NCI-H69 (cell line): ENCODE measurements at regions not wholly inside any gene's neighbourhood (a gene's known extent, or its start where the extent isn't known, plus 50 kb on each side); places are given as distances from the start of the nearest gene placed in this dataset.
A peak's percentile ranks its signal among the peaks of the same experiment; 100 is the strongest.
"Not testable (repeated sequence)": the region's sequence is repeated elsewhere in the genome, so short reads cannot be mapped to it uniquely, and the experiment has no call there.

ENCODE experiments used
- DNase-seq: peaks from one replicate; lab custom pipeline; 2025; lab: John Stamatoyannopoulos, UW

DNA sequence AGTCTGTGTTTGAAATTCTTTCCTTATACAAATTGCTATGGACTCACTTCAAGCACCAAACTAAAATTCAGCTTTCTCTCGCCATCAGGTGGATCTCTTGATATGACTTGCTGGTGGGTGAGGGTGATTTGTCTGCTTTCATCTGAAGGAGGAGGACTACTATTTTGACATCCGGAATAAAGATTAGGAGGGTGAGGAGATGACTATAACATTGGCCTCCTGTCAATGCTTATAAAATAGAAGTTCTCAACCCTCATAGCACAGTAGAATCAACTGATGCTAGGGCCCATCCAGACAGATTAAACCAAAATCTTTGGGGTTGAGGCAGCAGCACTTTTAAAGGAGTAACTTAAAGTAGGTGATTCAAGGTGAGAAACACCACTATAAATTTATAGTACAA, 120.4 kb upstream of the DNAJC10 start:
- no peak for DNase-seq

DNA sequence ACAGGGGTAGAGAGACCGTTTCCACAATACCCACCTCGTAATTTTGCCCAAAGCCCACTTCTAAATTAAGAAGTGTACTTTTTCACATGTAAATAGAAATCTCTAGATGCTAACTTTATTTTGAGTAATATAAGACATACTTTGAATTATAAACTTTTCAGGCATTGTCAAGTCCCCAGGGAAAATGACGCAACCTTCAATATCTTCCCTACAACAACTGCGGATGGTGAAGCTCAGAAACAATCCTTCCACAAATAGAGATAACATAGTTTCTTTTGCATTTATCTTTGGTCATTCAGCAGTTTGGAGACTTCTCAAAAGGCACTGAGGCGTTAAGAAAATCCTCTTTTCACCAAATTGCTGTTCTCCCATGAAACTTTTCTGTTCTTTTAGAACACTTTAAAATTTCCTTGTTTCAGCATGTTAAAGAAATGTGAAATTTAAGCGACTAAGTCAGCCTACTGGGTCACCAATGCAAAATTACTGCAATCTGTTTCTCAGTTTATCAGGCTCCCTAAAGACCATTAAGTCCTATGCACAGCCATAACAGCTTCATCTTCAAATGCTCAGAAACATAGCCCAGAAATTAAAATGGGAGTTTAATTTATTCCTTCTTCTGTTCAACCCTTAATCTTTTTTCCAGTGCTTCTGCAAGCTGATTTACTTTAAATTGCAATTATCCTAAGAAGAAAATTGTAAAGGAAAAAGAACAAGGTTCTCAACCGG, 118.3 kb upstream of the DNAJC10 start:
- no peak for DNase-seq

DNA sequence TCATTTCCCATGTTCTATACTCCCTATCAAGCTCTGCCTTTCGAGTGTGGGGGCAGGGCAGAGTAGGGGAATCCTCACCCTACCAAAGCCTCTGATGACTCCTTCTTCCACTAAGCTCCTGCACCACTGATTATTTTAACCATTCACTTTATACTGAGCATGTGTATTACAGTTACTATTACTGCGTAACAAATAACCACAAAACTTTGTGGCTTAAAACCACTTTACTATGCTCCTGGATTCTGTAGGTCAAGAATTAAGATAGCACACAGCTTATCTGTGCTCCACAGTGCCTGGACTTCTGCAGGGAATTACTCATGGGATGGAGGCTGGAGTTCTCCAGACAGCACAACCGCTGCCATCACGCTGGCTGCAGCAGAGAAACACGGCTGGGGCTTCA, 117.4 kb upstream of the DNAJC10 start:
- no peak for DNase-seq

DNA sequence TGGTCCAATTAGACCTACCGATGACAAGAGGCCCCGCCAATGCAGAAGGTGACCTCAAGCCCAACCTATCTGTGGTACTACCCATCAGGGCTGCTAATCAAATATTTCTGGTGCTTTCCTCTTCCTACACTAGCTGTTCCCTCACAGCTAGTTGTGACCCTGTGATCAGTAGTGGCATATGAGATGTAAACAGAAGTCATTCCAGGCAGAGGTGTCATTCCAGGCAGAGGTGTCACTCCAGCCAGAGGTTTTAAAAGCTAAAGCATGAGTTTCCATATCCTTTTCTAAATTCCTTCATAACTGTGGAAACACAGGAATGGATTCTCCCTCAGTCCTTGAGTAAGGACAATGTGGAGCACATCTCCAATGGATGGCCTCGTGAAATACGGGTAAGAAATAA, 110.9 kb upstream of the DNAJC10 start:
- no peak for DNase-seq

DNA sequence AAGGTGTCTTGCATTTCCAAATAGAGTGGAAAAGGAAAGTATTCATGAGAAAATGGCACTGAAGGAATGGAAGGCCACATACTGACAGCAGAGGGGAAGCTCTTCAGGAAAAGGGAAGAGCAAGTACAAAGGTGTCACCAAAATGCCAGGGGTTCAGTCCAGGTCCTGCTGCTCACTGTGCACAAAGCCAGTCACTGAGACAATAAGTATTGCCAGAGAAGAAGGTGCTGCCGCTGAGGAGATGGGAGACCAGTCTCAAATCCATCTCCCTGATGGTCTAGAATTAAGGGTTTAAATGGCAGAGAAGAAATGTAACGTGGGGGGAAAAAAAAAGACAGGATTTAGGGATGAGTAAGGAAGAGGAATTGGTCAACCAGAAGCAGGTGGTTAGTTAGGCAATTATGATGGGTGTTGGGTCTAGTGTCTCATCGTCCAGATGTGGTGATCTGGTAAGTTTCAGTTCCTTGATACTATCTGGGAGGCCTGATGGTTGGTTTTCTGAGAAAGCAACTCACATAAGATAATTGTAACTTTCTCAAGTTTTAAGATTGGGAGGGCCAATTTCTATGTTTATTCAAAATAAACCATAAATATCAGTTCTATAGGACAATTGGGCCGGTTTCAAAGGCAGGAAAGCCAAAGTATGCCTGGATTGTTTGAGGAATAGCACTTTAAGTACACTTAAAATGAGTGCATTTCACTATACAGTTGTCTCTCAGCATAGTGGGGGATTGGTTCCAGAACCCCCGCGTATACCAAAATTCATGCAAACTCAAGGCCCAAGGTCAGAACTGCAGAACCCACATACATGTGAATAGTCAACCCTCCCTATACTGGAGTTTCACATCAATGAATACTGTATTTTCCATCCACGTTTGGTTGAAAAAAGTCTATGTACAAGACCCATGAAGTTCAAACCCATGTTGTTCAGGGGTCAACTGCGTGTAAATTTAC, 109.1 kb upstream of the DNAJC10 start:
- no peak for DNase-seq

DNA sequence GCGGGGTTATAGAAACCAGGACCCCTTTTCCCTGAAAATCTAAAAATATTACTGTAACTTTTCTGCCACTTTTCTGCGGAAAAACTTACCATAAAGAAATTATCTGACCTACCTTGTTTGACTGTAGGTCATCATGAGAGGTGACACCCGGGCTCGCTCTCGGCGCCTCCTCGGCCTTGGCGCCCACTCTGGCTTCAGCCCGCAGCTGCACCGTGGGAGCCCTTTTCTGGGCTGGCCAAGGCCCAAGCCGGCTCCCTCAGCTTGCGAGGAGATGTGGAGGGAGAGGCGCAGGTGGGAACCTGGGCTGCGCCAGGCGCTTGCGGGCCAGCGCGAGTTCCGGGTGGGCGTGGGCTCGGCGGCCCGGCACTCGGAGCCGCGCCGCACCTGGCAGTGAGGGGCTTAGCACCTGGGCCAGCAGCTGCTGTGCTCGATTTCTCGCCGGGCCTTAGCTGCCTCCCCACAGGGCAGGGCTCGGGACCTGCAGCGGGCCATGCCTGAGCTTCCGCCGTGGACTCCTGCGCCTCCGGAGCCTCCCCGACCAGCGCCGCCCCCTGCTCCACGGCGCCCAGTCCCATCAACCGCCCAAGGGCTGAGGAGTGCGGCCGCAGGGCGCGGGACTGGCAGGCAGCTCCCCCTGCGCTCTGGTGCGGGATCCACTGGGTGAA, 107.7 kb upstream of the DNAJC10 start:
- no peak for DNase-seq

- not testable (repeated sequence) for DNase-seq
These were observed 107.1 kb upstream of the DNAJC10 start for GRCh38 chr2:182609005-182609404.

GRCh38 chr2:182610231-182610630, 105.8 kb upstream of the DNAJC10 start:
- no peak for DNase-seq

DNA sequence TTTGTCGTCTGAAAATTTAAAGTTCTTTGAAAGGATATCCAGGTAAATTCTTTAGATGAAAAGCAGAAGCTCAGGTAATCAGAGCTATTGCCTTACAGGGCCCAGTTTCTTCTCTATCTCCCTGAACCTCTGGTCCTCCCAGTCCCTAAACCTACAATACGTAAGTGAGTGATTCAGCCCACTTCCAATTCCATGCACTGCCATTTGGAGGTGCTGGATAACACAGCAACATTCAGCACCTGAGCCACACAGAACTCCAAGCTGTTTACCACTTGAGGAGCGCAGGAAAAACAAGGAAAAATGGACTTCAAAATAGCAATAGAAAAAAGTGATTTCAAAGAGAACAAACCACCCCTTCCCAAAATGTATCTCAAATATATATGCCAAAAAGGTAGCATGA, 105.0 kb upstream of the DNAJC10 start:
- DNase-seq: peak; percentile 14

- DNase-seq: no peak
These were observed 101.0 kb upstream of the DNAJC10 start for GRCh38 chr2:182615036-182615435.

DNA sequence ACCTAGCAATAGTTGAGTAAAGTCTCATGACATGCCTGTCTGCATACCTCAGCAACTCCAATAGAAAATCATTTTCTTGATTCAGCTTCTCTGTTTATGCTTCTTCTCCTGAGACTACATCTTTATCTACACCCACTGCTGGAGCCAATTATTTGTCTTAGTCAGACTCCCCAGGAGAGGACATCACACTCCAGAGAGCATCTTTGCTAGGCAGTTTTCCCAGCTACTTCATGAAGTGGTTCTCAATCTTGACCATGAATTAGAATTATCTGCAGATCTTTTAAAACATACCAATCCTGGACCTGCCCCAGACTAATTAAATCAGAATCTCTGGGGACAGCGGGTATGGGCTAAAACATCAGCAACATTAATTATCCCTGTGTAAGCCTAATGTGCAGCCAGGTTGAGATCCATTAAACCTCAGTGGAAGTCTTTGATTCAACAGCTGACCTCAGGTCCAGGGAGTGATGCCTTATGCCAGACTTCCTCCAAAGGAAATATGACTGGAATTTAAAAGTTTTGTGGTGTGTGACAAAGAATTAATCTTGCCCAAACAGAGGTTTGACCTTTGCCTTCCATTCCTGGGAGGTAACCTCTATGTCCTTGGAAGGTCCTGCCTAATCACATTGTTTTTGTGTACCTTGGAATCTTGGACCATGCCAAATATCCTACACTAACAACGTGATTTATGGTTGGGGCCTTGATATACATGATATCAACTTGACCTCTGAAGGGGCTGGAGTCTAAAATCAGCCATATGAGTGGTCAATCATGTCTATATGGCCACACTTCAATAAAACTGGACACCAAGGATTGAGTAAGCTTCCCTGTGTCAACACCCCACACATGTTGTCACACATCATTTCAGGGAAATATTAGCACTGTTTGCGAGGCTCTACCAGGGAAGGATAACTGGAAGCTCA, 99.3 kb upstream of the DNAJC10 start:
- peak; percentile 24 for DNase-seq

DNA sequence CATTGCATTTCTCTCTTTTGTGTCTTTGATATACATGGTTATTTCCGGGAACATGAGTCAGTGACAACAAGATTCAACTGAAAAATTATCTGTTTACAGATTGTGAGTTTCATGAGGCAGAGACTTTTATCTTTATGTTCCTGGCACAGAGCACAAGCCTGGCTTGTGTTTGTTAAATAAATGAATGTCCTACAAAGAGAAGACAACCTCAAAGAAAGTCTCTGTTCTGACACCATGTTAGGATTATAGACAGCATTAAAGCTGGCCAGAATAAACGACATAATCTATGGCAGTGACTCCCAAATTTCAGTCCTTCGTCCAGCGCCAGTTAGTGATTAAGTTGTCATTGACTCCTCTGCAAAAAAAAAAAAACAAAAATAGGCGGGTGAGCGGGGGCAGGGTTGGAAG, 97.4 kb upstream of the DNAJC10 start:
- no peak for DNase-seq

- no peak for DNase-seq
These were observed 96.8 kb upstream of the DNAJC10 start for GRCh38 chr2:182619276-182619675.

DNA sequence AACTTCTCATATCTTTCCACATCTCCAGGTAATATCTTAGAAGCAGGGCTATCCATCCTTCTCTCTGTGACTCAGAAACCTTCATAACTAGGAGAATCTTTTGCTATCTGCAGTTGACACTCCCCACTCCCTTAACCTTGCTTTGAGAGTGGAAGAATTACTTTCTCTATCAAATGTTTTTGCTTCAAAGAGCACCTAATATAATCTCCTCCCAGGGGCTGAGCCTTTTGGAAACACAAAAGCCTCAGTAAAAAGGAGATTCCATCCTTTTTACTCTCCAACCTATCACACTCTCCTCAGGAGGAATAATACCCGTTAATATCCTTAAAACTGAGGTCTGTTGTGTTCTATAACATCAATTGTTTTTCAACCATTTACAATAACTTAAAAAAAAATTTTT, 94.9 kb upstream of the DNAJC10 start:
- DNase-seq: no peak

DNA sequence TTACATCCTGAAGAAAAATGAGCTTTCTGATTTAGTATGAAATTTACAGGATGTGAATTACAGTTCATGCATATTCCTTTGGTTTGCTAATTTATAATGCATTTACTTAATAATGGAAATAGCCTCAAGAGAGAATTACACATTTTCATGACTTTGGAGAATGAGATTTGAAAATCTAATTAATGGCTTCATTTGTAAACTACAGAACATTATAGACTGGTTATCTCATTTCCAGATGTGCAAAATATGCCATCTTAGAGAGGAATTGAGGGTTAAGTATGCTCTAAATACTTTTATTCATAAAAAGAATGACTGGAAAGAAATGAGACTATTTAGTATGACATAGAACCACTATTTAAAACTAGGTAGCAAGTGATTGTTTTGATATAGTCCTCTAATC, 94.2 kb upstream of the DNAJC10 start:
- DNase-seq: no peak

DNA sequence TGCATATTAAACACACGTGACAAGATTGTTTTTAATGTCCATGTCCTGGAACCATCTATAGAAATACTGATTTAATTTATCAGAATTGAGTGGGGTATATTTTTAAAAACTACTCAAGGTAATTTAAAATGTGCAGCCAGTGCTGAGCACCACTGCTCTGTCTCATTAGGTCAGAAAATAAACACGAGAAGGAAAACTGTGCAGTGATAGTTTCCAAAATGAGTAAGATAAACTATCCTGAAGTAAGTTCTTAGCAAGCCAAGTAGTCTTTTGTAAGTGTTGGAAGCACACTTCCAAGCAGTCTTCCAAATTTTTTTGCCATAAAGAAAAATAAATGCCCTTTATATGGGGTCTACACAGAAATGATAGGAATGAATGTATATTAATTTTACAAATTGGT, 93.8 kb upstream of the DNAJC10 start:
- no peak for DNase-seq

DNA sequence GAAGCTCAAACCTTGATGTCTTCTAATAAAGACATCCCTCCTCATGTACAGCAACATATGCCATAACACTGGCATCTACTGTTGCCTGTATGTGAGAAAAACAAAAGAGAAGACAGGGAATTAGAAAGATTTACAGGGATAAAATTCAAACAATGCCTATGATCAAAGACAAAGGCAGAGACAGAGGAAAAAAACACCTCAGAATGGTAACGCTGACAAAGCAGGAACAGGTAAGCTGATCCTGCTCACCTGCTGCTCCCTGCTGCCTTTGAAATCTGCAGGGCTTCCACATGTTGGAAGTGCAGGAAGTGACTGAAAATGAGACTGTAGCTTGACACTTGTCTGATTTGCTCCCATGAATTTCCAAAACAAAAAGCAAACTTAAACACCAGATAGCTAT, 90.2 kb upstream of the DNAJC10 start:
- peak; percentile 90 for DNase-seq

GRCh38 chr2:182628916-182629315, 87.1 kb upstream of the DNAJC10 start:
- peak; percentile 56 for DNase-seq

DNA sequence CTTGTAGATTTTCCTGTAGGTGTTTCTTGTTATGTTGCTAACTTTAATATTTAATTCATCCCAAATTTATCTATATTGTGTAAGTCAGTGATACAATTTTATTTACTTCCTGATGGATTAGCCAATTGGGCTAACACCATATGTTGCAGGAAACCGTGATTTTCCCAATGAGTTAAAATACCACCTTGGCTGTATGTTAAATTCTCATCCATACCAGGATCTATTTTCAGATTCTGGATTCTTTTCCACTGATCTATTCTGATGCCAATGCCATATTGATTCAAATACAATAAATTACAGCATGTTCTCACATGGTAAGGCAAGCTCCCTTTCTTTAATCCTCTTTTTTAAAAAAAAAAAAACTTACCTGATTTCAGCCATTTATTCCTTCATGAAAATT, 85.8 kb upstream of the DNAJC10 start:
- DNase-seq: no peak

DNA sequence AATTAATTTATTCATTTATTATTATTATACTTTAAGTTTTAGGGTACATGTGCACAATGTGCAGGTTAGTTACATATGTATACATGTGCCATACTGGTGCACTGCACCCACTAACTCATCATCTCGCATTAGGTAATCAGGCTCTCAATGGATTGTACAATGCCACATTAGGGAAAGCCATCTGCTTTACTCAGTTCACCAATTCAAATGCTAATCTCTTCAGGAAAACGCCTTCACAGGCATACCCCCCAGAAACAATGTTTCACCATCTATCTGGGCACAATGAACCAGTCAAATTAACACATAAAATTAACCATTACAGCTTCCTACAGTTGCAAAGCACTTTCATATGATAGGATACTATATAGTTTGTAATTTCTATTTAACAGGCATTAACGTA, 84.8 kb upstream of the DNAJC10 start:
- DNase-seq: no peak

- no peak for DNase-seq
These were observed 81.7 kb upstream of the DNAJC10 start for GRCh38 chr2:182634386-182634785.

GRCh38 chr2:182636699-182637098, 79.4 kb upstream of the DNAJC10 start:
- DNase-seq: no peak
